ENCODE measurements at regions not wholly inside any gene's neighbourhood (a gene's known extent, or its start where the extent isn't known, plus 50 kb on each side); places are given as distances from the start of the nearest gene placed in this dataset.

DNA sequence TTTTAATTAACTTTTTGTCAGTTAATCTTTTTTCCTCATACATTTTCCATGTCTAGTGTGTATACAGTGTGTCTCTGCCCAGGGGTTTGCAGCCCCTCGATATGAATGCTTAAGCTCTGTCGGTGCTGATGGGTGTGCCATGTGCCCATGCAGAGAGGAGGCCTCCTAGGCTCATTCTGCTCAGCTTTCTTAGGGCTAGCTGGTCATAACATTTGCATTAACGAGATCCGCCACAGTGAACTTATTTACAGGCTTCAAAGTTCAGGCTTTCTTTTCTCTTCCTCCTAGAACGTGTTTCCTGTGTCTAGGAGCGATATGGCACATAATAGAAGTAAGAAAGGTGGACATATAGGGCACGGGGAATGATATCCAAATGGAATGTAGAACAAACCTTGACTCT lies 783.3 kb downstream of the PLCL1 start:
- DNase-seq (ENCODE audit: low read depth, low spot score) = no peak
- Histone ChIP-seq H3K36me3 (ENCODE audit: insufficient read depth, low read length) (no peaks in the 10 kb centered on the region), H3K9me3 (ENCODE audit: low read depth, low read length) (no peaks in the 10 kb centered on the region), H3K4me3 (no peak overlapping the region), H3K9ac (ENCODE audit: insufficient read length) (no peak overlapping the region), H3K27ac (no peak overlapping the region)
- TF ChIP-seq POLR2AphosphoS5 (IDR thresholded peaks at IDR 0.05; ENCODE audit: borderline replicate concordance, low read depth, low read length) (no peak), EZH2 (IDR thresholded peaks at IDR 0.05) (no peak), FOXP2 (optimal IDR thresholded peaks at IDR 0.05; ENCODE audit: control extremely low read depth, extremely low read length, insufficient read depth) (no peak)

GRCh38 chr2:198587240-198587639 lies 782.8 kb downstream of the PLCL1 start:
- no peak for DNase-seq (ENCODE audit: low read depth, low spot score)
- Histone ChIP-seq H3K9me3 (ENCODE audit: low read depth, low read length) (no peaks in the 10 kb centered on the region), H3K27ac (no peak overlapping the region), H3K4me3 (no peak overlapping the region), H3K9ac (ENCODE audit: insufficient read length) (no peak overlapping the region), H3K36me3 (ENCODE audit: insufficient read depth, low read length) (no peaks in the 10 kb centered on the region)
- TF ChIP-seq FOXP2 (optimal IDR thresholded peaks at IDR 0.05; ENCODE audit: control extremely low read depth, extremely low read length, insufficient read depth) (no peak), EZH2 (IDR thresholded peaks at IDR 0.05) (no peak), POLR2AphosphoS5 (IDR thresholded peaks at IDR 0.05; ENCODE audit: borderline replicate concordance, low read depth, low read length) (no peak)

DNA sequence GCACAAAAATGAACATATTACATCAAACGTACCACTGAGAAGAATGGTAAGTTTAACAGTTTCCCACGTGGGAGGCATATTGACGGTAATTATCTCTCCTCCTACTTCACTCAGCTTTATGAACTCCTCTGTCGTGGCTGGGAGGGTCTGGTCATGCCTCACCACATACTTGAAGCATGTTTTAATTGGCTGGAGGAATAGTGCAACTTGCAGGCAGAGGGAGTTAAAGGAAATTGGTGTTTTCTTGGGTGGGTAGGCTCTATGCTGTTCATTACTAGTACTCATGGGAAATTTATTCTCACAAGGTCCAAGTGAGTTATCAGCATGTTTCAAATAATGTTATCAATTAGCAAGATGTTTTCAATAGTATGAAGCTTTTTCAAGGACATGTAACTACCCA lies 767.0 kb downstream of the PLCL1 start:
- DNase-seq (ENCODE audit: low read depth, low spot score) = no peak
- Histone ChIP-seq H3K9ac (ENCODE audit: insufficient read length) (no peak overlapping the region), H3K4me3 (no peak overlapping the region), H3K36me3 (ENCODE audit: insufficient read depth, low read length) (no peaks in the 10 kb centered on the region), H3K9me3 (ENCODE audit: low read depth, low read length) (no peaks in the 10 kb centered on the region), H3K27ac (no peak overlapping the region)
- TF ChIP-seq FOXP2 (optimal IDR thresholded peaks at IDR 0.05; ENCODE audit: control extremely low read depth, extremely low read length, insufficient read depth) = no peak
- no peak for TF ChIP-seq EZH2 (IDR thresholded peaks at IDR 0.05)
- TF ChIP-seq POLR2AphosphoS5 (IDR thresholded peaks at IDR 0.05; ENCODE audit: borderline replicate concordance, low read depth, low read length) = no peak

GRCh38 chr2:198558176-198558575 lies 753.8 kb downstream of the PLCL1 start:
- Histone ChIP-seq H3K9ac (ENCODE audit: insufficient read length) (no peak overlapping the region), H3K36me3 (ENCODE audit: insufficient read depth, low read length) (no peaks in the 10 kb centered on the region), H3K9me3 (ENCODE audit: low read depth, low read length) (peaks cover 3% of the 10 kb centered on the region; the same call in 1 of the 2 replicates), H3K27ac (no peak overlapping the region), H3K4me3 (no peak overlapping the region)
- no peak for TF ChIP-seq EZH2 (IDR thresholded peaks at IDR 0.05)
- TF ChIP-seq POLR2AphosphoS5 (IDR thresholded peaks at IDR 0.05; ENCODE audit: borderline replicate concordance, low read depth, low read length) = no peak
- TF ChIP-seq FOXP2 (optimal IDR thresholded peaks at IDR 0.05; ENCODE audit: control extremely low read depth, extremely low read length, insufficient read depth) = no peak
- no peak for DNase-seq (ENCODE audit: low read depth, low spot score)

DNA sequence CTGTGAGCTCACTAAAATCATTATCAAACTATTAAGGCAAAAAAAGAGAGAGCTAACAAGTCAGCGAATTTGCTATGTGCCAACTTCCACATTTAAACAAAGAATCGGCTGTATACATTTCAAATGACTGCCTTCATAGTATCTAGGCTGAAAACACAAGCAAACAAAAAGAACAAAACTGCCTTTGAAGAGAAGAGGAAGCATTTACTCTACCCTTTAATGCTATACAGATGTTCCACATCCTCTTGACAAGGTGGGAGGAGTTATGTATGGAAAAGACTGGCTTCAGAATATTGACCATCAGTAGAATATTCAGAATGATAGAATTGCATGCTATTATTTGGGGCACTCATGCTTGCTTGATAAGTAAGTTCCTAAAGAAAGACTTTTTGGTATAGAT lies 741.7 kb downstream of the PLCL1 start:
- Histone ChIP-seq H3K9ac (ENCODE audit: insufficient read length) (no peak overlapping the region), H3K4me3 (no peak overlapping the region), H3K9me3 (ENCODE audit: low read depth, low read length) (no peaks in the 10 kb centered on the region), H3K36me3 (ENCODE audit: insufficient read depth, low read length) (no peaks in the 10 kb centered on the region), H3K27ac (no peak overlapping the region)
- TF ChIP-seq POLR2AphosphoS5 (IDR thresholded peaks at IDR 0.05; ENCODE audit: borderline replicate concordance, low read depth, low read length) (no peak), EZH2 (IDR thresholded peaks at IDR 0.05) (no peak), FOXP2 (optimal IDR thresholded peaks at IDR 0.05; ENCODE audit: control extremely low read depth, extremely low read length, insufficient read depth) (no peak)
- no peak for DNase-seq (ENCODE audit: low read depth, low spot score)

GRCh38 chr2:198545411-198545810 lies 741.0 kb downstream of the PLCL1 start:
- no peak for TF ChIP-seq POLR2AphosphoS5 (IDR thresholded peaks at IDR 0.05; ENCODE audit: borderline replicate concordance, low read depth, low read length)
- no peak for TF ChIP-seq EZH2 (IDR thresholded peaks at IDR 0.05)
- TF ChIP-seq FOXP2 (optimal IDR thresholded peaks at IDR 0.05; ENCODE audit: control extremely low read depth, extremely low read length, insufficient read depth) = no peak
- Histone ChIP-seq H3K9ac (ENCODE audit: insufficient read length) (no peak overlapping the region), H3K4me3 (no peak overlapping the region), H3K9me3 (ENCODE audit: low read depth, low read length) (no peaks in the 10 kb centered on the region), H3K27ac (no peak overlapping the region), H3K36me3 (ENCODE audit: insufficient read depth, low read length) (no peaks in the 10 kb centered on the region)
- DNase-seq (ENCODE audit: low read depth, low spot score) = no peak

- H3K4me3 ChIP-seq = no peak overlapping the region
- H3K36me3 ChIP-seq (ENCODE audit: insufficient read depth, low read length) = no peaks in the 10 kb centered on the region
- no peak for DNase-seq (ENCODE audit: low read depth, low spot score)
- H3K9ac ChIP-seq (ENCODE audit: insufficient read length) = no peak overlapping the region
- no peaks in the 10 kb centered on the region for H3K9me3 ChIP-seq (ENCODE audit: low read depth, low read length)
- H3K27ac ChIP-seq = no peak overlapping the region
- TF ChIP-seq FOXP2 (optimal IDR thresholded peaks at IDR 0.05; ENCODE audit: control extremely low read depth, extremely low read length, insufficient read depth) = no peak
- TF ChIP-seq EZH2 (IDR thresholded peaks at IDR 0.05) = no peak
- no peak for TF ChIP-seq POLR2AphosphoS5 (IDR thresholded peaks at IDR 0.05; ENCODE audit: borderline replicate concordance, low read depth, low read length)
Observed at GRCh38 chr2:198544461-198544860, 740.1 kb downstream of the PLCL1 start.

- TF ChIP-seq FOXP2 (optimal IDR thresholded peaks at IDR 0.05; ENCODE audit: control extremely low read depth, extremely low read length, insufficient read depth) = no peak
- no peak for TF ChIP-seq POLR2AphosphoS5 (IDR thresholded peaks at IDR 0.05; ENCODE audit: borderline replicate concordance, low read depth, low read length)
- no peak for TF ChIP-seq EZH2 (IDR thresholded peaks at IDR 0.05)
- no peak for DNase-seq (ENCODE audit: low read depth, low spot score)
- H3K4me3 ChIP-seq = no peak overlapping the region
Observed at GRCh38 chr2:198534756-198535155, 730.4 kb downstream of the PLCL1 start.

More at GRCh38 chr2:198534756-198535155, 730.4 kb downstream of the PLCL1 start:
- H3K27ac ChIP-seq = no peak overlapping the region
- no peaks in the 10 kb centered on the region for H3K9me3 ChIP-seq (ENCODE audit: low read depth, low read length)
- H3K9ac ChIP-seq (ENCODE audit: insufficient read length) = no peak overlapping the region
- no peaks in the 10 kb centered on the region for H3K36me3 ChIP-seq (ENCODE audit: insufficient read depth, low read length)
